MM.1S (cell line): ENCODE measurements at regions not wholly inside any gene's neighbourhood (a gene's known extent, or its start where the extent isn't known, plus 50 kb on each side); places are given as distances from the start of the nearest gene placed in this dataset.

Source experiments
- EZH2 ChIP-seq: fragments of 300-600 bp; sonication (generic); optimal IDR thresholded peaks from 2 replicates; pipeline ENCODE3; 2017; ENCODE audit warnings: low read depth, mild to moderate bottlenecking, antibody characterized with exemption, low read length, mixed read lengths
- EZH2phosphoT487 ChIP-seq: fragments of 300-600 bp; sonication (generic); IDR thresholded peaks from 2 replicates; pipeline ENCODE4 v1.6.1; 2018; ENCODE audit warnings: antibody characterized with exemption, low read length
- TF ChIP-seq, protein P1 (sequence below): fragments of 300-600 bp; sonication (generic); IDR thresholded peaks from 2 replicates; pipeline ENCODE4 v1.5.1; 2016; ENCODE audit warnings: antibody characterized with exemption, low read length, mixed read lengths

DNA sequence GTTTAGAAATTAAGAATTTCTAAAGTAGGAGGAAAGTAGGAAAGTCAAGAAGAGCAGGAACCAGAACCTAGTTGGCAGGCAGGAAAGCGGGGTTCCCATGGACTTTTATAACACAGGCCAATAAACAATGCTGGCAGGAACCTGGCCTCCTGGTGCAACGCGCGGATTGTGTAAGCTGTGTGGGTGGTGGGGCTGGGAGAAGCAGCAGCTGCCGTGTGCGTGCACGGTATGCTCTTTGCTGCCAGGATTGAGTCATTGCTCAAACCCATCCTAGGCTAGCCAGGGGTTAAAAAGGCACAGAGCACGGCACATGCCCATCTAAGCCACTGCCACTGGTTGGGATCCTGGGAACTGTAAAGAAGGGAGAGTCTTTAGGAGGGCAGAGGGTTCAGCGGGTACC, 209.9 kb upstream of the RGMA start:
- no peak for TF ChIP-seq EZH2
- TF ChIP-seq, protein P1, sequence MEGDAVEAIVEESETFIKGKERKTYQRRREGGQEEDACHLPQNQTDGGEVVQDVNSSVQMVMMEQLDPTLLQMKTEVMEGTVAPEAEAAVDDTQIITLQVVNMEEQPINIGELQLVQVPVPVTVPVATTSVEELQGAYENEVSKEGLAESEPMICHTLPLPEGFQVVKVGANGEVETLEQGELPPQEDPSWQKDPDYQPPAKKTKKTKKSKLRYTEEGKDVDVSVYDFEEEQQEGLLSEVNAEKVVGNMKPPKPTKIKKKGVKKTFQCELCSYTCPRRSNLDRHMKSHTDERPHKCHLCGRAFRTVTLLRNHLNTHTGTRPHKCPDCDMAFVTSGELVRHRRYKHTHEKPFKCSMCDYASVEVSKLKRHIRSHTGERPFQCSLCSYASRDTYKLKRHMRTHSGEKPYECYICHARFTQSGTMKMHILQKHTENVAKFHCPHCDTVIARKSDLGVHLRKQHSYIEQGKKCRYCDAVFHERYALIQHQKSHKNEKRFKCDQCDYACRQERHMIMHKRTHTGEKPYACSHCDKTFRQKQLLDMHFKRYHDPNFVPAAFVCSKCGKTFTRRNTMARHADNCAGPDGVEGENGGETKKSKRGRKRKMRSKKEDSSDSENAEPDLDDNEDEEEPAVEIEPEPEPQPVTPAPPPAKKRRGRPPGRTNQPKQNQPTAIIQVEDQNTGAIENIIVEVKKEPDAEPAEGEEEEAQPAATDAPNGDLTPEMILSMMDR = no peak
- no peak for TF ChIP-seq EZH2phosphoT487
